NCI-H187 (cell line): ENCODE measurements at regions not wholly inside any gene's neighbourhood (a gene's known extent, or its start where the extent isn't known, plus 50 kb on each side); places are given as distances from the start of the nearest gene placed in this dataset.

Source experiments
- DNase-seq, 2 experiments: peaks; one replicate each; lab custom pipeline; 2025; lab: John Stamatoyannopoulos, UW

DNA sequence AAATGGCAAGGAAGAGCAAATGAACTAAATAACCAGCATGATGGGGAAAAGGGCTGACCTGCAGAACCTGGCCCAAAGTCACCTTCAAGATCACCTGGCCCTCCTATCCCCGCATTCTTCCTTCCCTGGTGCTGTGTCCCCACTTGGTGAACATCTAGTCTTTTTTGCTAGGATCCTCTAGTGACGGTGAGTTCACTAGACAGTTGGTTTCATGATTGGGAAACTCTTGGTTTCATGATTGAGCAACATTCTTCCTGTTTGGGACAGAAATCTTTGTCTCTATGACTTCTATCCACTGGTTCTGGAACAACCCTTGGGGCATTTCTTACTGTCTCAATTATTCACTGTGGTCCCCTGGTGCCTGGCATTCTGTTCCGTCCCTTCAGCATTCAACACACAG lies 50.2 kb upstream of the DAB2IP start:
- no peak for DNase-seq
